Epithelial cell of prostate (primary cell): ENCODE measurements at regions not wholly inside any gene's neighbourhood (a gene's known extent, or its start where the extent isn't known, plus 50 kb on each side); places are given as distances from the start of the nearest gene placed in this dataset.
"Not testable (repeated sequence)": the region's sequence is repeated elsewhere in the genome, so short reads cannot be mapped to it uniquely, and the experiment has no call there.

Experiments used
- DNase-seq: peaks from one replicate; pipeline ENCODE4 v3.0.0-alpha.2; 2011; ENCODE audit warnings: low read depth, low spot score
- H3K27ac ChIP-seq: fragments of 450-650 bp; 2 replicates; pipeline ENCODE4 v1.5.1; 2017; ENCODE audit warnings: mild to moderate bottlenecking

DNA sequence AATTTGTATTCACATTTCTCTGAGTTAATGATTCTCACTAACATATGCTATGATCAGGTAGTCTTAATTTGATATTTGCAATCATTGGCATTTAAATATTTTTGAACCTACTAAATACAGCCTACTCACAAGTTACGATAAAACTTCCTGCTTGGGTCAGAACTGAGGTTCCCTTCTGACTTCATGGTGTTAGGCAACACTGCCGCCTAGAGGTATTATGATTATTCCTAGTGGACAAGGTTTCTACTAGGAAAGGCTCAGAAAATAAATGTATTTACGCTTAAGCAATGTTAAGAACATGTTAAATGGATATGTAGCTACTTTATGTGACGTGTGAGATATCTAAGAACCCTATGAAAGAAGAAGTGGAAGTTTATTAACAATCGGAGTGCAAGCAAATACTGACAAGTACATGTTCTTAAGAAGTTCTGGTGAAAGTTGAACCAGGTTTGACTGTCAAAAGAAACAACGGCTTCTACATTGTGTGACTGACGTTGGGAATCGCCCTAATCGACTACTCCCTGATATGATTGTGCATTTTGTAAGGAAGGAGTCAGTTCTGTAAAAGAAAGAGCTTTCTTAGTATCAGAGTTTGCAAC is 1395.8 kb downstream of the SLITRK5 start:
- H3K27ac ChIP-seq, result no peak overlapping the region
- DNase-seq, result no peak

DNA sequence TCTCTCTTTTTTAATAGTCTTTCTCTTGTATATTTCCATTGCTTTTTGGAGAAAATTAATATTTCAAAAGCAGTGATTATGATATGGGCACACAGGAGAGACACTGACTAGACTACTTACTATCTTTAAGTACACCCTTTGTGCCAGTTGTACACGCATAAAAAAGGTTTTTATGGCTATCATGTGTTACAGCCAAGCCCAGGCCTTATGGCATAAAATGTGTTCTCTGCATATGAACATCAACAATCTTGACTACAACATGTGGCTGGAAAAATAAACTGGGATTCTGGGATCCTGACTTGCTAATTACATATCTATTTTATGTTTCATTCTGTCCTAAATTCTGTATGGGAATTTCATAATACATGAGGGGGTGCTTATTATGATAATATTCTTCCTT is 1401.8 kb downstream of the SLITRK5 start:
- no peak for DNase-seq

DNA sequence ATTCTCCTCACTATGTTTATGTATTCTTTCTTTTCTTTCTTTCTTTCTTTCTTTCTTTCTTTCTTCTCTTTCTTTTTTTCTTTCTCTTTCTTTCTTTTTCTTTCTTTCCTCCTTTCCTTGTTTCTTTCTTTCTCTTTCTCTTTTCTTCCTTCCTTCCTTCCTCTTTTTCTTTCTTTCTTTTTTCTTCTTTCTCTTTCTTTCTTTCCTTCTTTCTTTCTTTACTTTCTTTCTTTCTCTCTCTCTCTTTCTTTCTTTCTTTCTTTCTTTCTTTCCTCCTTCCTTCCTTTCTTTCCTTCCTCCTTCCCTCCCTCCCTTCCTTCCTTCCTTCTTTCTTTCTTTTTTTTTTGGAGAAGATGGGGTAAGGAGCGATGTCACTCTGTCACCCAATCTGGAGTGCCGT is 1405.5 kb downstream of the SLITRK5 start:
- DNase-seq, result no peak
- H3K27ac ChIP-seq, result no peak overlapping the region

More for the DNA sequence above, 1401.8 kb downstream of the SLITRK5 start:
- H3K27ac ChIP-seq, result no peak overlapping the region

DNA sequence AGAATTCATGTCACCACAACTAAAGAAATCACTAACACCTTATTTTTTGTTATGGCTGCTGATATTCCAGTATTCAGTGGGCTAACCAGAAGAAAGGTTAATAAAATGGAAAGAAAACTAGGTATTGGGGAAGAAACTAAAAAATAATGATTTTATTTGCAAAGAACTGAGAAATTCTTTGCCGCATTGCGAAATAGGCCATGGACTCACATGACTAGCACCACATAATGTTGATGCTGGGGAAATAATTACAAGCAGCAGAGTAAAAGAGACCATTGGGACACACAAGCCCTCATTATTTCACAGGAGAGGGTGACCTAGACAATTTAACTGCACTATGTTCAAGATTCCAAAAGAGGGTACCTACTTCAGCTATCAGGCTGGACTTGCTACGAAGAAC is 1411.5 kb downstream of the SLITRK5 start:
- H3K27ac ChIP-seq, result no peak overlapping the region
- DNase-seq, result no peak

DNA sequence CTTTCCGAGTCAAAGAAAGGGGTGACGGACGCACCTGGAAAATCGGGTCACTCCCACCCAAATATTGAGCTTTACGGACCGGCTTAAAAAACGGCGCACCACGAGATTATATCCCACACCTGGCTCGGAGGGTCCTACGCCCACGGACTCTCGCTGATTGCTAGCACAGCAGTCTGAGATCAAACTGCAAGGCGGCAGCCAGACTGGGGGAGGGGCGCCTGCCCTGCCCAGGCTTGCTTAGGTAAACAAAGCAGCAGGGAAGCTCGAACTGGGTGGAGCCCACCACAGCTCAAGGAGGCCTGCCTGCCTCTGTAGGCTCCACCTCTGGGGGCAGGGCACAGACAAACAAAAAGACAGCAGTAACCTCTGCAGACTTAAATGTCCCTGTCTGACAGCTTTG is 1416.9 kb downstream of the SLITRK5 start:
- not testable (repeated sequence) for H3K27ac ChIP-seq, DNase-seq

DNA sequence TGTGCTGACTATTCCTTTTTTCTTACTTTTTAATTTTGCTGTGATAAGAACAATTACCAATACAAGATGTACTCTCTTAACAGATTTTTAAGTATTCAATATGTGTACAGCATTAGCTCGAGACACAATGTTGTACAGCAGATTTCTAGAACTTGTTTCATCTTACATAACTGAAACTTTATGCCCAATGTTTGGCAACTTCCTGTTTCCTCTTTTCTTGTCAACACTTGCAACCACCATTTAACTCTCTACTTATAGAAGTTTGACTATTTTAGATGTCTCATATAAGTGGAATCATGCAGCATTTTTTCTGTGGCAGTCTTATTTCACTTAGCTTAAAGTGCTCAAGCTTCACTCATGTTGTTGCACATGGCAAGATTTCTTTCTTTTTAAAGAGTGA is 1426.8 kb downstream of the SLITRK5 start:
- DNase-seq, result no peak
- no peak overlapping the region for H3K27ac ChIP-seq

DNA sequence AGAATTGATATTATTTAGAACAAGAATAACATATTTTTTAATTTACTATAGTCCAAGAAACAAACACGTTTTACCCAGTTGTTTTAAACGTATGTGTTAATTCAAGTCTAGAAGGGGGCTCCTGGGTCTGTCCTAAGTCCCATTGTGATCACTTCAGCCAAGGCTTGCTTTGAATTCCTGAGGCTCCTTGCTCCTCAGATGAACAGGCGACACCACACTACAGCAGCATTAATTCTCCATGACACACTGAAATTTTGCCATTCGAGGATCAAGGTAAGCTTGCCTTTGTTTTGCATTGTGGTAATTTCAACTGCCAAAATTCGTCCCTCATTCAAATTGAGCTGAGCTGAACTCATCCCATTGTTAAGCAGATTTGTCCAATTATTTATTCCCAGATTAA is 1442.6 kb downstream of the SLITRK5 start:
- no peak overlapping the region for H3K27ac ChIP-seq
- no peak for DNase-seq

DNA sequence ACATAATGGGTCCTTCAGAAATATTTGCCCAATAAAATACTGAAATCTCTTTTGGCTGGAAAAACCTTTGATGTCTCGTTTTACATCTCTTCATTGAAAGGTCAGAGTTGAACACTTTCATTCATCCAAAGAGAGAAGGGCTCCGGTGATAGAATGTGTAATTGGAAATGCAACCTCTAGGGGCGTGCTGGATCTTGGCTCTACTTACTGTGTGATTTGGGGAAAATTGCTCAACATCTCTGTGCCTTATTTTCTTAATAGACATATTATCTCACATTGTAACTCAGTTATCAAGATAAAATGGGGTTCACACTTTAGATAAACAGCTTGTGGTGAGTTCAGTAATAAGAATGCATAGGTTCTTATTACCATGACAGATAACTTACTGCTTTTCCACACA is 1444.1 kb downstream of the SLITRK5 start:
- H3K27ac ChIP-seq, result no peak overlapping the region
- no peak for DNase-seq

DNA sequence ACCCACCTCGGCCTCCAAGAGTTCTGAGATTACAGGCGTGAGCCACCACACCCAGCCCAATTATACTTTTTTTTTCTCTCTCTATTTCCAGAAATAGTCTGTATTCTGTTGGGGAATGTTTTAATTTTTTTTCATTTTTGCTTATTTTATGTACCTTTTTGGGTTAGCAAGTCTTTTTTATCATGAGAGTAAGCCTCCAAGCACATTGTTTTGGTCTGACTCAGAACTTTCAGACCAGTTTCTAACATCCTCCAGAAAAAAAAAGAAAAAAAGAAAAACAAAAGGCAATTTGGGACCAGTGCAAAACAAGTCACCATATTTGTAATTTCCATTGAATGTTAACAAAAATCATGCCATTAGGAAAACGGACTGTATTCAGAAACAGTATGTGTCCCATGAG is 1465.5 kb downstream of the SLITRK5 start:
- H3K27ac ChIP-seq, result no peak overlapping the region
- no peak for DNase-seq

DNA sequence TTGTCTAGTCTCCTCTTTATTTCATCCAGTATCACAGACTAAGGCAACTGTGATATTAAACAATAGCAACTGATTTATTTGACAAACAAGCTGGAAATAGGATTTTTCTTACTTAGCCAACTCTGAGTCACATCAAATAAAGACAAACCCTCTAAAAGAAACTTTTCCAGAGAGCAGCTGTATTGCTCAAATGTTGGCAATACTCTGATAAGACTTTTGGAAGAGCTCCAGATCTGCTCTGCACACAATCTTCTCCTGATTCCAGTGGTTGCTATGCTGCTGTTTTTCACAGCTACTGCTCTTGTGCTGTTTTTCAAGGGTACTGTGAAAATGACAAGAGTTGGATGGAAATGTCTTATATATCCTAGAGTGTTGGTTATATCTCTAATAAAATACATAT is 1479.2 kb downstream of the SLITRK5 start:
- no peak for DNase-seq
- no peak overlapping the region for H3K27ac ChIP-seq

DNA sequence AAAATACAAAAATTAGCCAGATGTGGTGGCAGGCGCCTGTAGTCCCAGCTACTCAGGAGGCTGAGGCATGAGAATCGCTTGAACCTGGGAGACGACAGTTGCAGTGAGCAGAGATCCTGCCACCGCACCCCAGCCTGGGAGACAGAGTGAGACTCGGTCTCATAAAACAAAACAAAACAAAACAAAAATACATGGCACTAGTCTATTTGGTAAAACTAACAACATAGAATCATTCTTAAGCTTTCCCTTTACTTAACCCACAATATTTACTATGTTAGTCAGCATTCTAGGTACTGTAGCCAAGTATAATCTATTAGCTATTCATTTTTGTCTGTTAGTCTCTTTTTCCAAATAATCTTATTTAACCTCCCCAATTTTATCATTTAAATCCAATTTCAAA is 1482.8 kb downstream of the SLITRK5 start:
- H3K27ac ChIP-seq, result no peak overlapping the region
- DNase-seq, result no peak

DNA sequence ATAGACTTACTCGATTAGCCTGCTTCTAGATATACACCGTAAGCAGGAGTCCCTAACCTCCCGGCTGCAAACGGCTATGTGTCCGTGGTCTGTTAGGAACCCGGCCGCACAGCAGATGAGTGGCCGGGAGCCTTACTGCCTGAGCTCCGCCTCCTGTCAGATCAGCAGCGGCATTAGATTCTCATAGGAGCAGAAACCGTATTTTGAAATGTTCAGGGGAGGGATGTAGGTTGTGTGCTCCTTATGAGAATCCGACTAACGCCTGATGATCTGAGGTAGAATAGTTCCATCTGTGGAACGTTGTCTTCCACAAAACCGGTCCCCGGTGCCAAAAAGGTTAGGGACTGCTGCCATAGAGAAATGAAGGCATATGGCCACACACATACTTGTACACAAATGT is 1491.9 kb downstream of the SLITRK5 start:
- H3K27ac ChIP-seq, result no peak overlapping the region
- no peak for DNase-seq

DNA sequence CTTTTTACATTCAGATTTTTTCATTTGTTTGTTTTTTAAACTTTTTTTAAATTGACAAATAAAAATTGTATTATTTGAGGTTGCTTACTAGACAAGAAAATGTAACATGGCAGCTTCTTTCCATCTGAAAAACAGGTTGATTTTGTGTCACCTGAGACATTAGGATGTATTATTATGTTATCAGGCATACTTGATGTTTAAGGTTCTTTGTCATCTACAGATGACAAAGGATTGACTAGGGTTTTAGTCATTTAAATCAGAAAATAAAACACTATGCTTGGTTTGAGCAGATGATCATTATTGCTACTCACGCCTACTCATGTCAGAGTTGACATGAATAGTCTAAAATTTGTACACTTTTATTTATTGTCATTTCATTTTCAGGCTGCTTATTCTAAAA is 1494.5 kb downstream of the SLITRK5 start:
- DNase-seq, result no peak
- H3K27ac ChIP-seq, result no peak overlapping the region

DNA sequence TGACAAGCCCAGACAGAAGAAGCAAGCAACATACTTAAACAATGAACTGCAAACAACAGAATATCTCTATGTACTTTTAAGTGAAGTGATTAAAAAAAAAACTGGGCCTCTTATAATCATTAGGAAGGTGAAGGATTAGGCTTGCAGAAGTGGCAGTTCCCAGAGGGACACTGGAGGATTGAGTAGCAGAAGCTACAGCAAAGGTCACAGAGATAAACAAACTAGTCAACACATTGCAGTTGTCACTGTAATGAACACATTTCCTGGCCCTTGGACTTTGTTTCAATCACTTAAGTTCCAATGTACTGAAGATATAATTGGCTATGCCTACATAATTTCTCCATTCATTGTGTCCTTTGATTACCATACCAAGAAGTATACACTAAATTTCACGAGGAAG is 1498.8 kb downstream of the SLITRK5 start:
- no peak for DNase-seq
- no peak overlapping the region for H3K27ac ChIP-seq

DNA sequence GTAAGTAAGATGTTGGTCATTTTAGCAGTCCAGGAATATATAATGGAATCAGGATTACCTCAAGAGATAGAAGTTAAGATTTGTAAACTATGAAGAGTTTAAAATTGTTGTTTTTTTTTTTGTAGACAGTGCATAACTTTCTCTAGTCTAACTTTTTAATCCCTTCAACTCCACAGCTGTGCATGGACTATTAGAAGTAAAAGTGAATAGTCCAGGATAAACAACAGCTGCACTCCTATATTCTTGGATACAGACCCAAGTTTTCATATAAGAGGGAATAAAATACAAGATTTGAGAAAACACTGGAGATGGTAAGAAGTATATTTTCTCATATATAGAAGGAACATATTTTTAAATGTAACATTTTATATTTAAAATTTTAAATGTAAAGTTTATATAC is 1509.9 kb downstream of the SLITRK5 start:
- no peak for DNase-seq
- H3K27ac ChIP-seq, result no peak overlapping the region

DNA sequence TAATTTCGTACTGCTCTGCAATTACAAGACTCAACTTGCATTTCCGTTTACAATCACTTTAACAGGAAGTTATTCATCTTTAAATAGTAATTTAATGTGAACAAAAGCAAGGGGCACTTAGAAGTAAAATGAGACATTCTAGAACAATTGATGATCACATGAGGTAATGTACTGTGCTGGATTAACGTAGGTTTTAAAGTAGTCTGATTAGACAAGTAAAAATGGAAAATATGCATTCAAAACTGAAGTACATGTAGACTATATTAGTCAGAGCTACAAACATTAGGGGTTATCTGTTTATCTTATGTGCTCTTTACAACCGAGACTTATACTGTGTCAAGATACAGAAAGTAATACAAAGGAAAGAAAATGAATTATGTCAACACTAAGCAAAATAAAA is 1528.0 kb downstream of the SLITRK5 start:
- peak overlapping the region; percentile 85 for H3K27ac ChIP-seq
- peak; percentile 70 for DNase-seq

DNA sequence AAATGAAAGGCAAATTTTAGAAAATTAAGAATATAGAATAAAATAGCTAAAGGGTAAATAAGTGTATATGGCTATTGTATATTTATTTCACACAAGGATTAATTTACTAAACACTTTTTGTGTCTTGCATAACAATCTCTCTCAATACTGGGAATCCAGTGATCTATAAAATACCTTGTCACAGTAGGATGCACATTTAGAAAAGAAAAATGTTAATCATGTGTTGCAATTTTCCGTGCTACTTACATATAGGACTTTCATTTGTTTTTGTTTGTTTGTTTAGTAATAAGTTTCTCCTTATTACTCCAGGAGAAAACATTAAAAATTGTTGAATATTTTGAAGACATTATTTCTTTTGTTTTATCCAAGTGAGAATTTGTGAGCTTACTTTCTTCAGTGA is 1533.3 kb downstream of the SLITRK5 start:
- DNase-seq, result no peak
- H3K27ac ChIP-seq, result no peak overlapping the region

DNA sequence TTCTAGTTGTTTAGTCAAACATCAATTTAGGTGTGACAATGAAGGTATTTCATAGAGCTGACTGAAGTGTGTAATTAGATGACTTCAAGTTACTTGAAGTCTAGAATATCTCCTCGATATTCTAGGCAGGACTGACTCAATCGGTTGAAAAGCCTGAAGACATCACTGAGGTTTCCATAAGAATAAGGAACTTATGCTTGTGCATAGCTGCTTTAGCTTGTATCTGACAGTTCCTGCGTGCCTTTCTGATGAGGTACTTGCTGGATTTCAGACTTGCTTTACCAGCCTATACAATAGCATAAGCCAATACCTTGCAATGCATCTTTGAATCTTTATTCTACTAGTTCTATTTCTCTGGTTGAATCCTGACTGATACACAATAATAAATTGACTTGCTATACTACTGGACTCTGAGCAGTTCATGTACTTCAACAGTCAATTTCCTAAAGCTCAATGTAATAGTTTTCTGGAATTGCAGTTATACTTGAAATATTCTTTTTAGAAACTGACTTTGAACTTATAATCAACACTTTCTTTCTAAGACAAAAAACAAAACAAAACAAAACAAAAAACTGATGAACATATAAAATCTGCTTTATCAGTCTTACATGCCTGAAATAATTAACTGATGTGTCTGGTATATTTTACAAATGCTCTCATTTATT is 1534.8 kb downstream of the SLITRK5 start:
- peak overlapping the region; percentile 52 for H3K27ac ChIP-seq
- no peak for DNase-seq

DNA sequence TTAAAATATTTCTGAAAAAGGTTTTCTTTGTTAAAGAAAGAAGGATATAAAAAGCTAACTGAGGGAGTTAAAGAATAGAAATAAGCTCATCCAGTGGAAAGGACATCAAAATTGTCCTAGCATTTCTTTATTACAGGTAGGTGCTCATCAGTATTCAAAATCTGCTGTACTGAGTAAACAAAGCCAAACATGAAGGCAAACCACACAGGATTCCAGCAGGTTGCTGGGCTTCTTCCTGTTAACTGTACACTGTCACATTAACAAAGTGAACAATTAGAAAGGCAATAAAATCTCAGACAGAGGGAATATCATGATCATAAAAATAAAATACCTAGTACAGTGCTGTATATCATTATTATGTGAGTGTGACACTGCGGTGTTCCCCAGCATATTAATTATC is 1541.0 kb downstream of the SLITRK5 start:
- H3K27ac ChIP-seq, result no peak overlapping the region
- no peak for DNase-seq

DNA sequence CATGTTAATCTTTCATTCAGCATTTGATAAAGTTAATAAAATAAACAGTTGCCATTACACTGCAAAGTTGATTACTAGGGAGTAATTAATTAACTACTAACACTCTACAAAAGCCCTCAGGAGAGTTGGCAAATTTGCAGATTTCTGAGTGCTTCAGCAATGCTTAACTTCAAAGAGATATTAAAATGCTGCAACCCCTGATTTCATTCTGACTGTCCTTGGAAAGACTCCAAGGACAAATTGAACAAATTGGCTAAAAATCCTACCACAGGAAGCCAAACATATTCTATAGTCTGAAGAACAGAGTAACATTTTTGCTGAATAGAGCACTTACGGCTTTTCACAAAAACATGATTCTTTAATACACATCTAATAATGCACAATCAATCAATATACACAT is 1543.0 kb downstream of the SLITRK5 start:
- H3K27ac ChIP-seq, result no peak overlapping the region
- no peak for DNase-seq

DNA sequence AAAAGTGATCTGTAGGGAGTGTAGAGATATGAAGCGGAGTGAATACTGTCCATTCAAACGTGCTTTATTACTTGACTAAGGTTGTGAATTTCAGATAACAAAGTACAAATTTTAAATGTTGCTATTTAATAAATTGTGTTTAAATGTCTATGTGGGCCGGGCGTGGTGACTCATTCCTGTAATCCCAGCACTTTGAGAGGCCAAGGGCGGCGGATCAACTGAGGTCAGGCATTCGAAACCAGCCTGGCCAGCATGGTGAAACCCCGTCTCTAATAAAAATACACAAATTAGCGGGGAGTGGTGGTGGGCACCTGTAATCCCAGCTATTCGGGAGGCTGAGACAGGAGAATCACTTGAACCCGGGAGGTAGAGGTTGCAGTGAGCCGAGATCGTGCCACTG is 1544.1 kb downstream of the SLITRK5 start:
- H3K27ac ChIP-seq, DNase-seq: not testable (repeated sequence)

DNA sequence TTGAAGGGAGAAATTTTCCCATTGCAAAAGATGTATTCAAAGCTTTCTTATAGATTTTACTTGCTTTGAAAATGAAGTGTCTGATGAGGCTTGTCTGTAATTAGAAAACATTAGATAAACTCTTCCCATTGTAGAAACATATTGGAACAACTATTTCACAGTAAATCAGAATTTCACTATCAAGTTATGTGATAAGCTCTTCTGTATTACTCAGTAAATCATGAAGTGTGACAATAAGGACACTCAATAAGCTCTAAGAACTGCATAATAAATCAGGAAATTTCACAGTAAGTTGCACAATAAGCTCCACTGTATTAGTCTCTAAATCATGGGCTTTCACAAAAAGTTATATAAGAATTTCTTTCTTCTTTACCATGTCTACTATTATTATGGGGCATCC is 1546.6 kb downstream of the SLITRK5 start:
- H3K27ac ChIP-seq, result no peak overlapping the region
- DNase-seq, result no peak
